ENCODE measurements at regions not wholly inside any gene's neighbourhood (a gene's known extent, or its start where the extent isn't known, plus 50 kb on each side); places are given as distances from the start of the nearest gene placed in this dataset.
A peak's percentile ranks its signal among the peaks of the same experiment; 100 is the strongest.

DNA sequence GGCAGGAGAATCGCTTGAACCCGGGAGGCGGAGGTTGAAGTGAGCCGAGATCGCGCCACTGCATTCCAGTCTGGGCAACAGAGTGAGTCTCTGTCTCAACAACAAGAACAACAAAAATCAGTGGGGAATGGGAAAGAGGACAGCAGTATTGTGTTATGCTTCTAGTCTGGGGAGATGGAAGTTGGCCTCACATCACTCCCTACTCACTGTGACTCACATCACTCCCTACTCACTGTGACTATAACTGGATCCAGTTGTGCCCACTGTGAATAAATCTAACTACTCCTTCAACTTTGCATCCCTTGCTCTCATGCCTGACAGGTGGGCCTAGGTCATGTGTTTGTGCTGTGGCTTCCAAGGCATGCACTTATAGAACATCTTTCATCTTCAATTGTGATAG is 285.4 kb upstream of the USP24 start:
- H3K9me3 Mint-ChIP-seq (ENCODE audit: unreplicated experiment) = no peaks in the 10 kb centered on the region
- no peak overlapping the region for H3K27ac Mint-ChIP-seq (ENCODE audit: unreplicated experiment)
- no peak overlapping the region for H3K4me3 Mint-ChIP-seq (ENCODE audit: unreplicated experiment)
- DNase-seq (ENCODE audit: low spot score) = no peak
- no peaks in the 10 kb centered on the region for H3K4me1 Mint-ChIP-seq (ENCODE audit: unreplicated experiment)
- no peaks in the 10 kb centered on the region for H3K36me3 Mint-ChIP-seq (ENCODE audit: low read depth, unreplicated experiment)
- no peaks in the 10 kb centered on the region for H3K27me3 Mint-ChIP-seq (ENCODE audit: unreplicated experiment)
- TF ChIP-seq, protein P1, sequence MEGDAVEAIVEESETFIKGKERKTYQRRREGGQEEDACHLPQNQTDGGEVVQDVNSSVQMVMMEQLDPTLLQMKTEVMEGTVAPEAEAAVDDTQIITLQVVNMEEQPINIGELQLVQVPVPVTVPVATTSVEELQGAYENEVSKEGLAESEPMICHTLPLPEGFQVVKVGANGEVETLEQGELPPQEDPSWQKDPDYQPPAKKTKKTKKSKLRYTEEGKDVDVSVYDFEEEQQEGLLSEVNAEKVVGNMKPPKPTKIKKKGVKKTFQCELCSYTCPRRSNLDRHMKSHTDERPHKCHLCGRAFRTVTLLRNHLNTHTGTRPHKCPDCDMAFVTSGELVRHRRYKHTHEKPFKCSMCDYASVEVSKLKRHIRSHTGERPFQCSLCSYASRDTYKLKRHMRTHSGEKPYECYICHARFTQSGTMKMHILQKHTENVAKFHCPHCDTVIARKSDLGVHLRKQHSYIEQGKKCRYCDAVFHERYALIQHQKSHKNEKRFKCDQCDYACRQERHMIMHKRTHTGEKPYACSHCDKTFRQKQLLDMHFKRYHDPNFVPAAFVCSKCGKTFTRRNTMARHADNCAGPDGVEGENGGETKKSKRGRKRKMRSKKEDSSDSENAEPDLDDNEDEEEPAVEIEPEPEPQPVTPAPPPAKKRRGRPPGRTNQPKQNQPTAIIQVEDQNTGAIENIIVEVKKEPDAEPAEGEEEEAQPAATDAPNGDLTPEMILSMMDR (IDR thresholded peaks at IDR 0.05; ENCODE audit: unreplicated experiment) = no peak

DNA sequence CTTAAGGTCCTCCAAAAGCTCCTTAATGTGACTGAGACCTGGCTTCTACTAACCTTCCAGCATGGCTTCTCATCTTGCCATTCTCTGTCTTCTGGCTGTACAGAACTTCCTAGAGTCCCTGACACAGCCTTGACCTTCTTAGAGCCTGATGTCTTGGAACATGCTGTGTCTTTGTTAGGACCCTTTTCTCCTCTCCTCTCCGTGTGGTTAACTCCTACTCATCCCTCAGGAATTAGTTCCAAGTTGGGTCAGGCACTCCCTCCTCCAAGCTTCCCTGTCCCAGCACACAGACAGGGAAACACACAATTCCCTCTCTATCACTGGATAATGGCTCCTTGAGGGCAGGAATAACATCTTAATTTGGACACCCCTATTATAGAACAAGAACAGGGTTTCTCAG is 275.4 kb upstream of the USP24 start:
- Mint-ChIP-seq H3K27me3 (ENCODE audit: unreplicated experiment) (no peaks in the 10 kb centered on the region), H3K36me3 (ENCODE audit: low read depth, unreplicated experiment) (no peaks in the 10 kb centered on the region), H3K27ac (ENCODE audit: unreplicated experiment) (no peak overlapping the region), H3K4me1 (ENCODE audit: unreplicated experiment) (no peaks in the 10 kb centered on the region), H3K9me3 (ENCODE audit: unreplicated experiment) (no peaks in the 10 kb centered on the region), H3K4me3 (ENCODE audit: unreplicated experiment) (no peak overlapping the region)
- TF ChIP-seq, protein P1 (IDR thresholded peaks at IDR 0.05; ENCODE audit: unreplicated experiment) = no peak
- no peak for DNase-seq (ENCODE audit: low spot score)

DNA sequence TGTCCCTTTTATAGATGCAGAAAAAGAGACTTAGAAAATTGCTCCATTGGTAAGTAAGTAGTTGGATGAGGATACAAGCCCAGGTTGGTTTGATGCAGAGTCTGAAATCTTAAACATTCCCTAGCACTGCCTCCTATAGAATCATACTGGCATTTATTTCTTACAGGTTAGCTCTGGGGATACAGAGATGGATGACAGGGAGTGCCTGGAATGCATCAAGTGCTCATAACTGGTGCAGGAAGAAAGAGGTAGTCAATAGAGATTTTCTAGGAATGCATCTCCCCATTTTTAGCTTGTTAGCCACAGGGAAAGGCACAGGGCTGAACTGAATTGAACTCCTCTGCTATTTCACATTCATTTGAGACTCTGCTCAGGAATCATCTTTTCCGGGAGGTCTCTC is 269.0 kb upstream of the USP24 start:
- Mint-ChIP-seq H3K4me3 (ENCODE audit: unreplicated experiment) (no peak overlapping the region), H3K36me3 (ENCODE audit: low read depth, unreplicated experiment) (no peaks in the 10 kb centered on the region), H3K27me3 (ENCODE audit: unreplicated experiment) (no peaks in the 10 kb centered on the region), H3K4me1 (ENCODE audit: unreplicated experiment) (no peaks in the 10 kb centered on the region), H3K27ac (ENCODE audit: unreplicated experiment) (no peak overlapping the region), H3K9me3 (ENCODE audit: unreplicated experiment) (no peaks in the 10 kb centered on the region)
- TF ChIP-seq, protein P1 (IDR thresholded peaks at IDR 0.05; ENCODE audit: unreplicated experiment) = no peak
- no peak for DNase-seq (ENCODE audit: low spot score)

DNA sequence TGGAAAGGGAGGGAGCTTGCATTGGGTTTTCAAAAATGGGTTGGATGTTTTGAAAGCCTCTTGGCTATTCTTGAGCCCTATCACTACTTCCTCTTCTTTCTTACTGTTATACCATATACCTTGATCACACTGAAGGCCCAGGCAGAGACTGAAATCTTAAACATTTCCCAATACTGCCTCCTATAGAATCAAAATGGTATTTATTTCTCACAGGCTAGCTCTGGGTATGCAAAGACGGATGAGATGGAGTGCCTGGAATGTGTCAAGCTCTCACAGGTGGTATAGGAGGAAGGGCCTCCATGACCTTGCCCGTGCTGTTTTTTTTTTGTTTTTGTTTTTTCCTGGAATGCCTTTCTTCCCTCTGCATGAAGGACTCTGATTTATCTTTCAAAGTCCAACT is 268.4 kb upstream of the USP24 start:
- TF ChIP-seq, protein P1 (IDR thresholded peaks at IDR 0.05; ENCODE audit: unreplicated experiment) = peak; percentile 54
- Mint-ChIP-seq H3K27ac (ENCODE audit: unreplicated experiment) (no peak overlapping the region), H3K4me3 (ENCODE audit: unreplicated experiment) (no peak overlapping the region), H3K9me3 (ENCODE audit: unreplicated experiment) (no peaks in the 10 kb centered on the region), H3K36me3 (ENCODE audit: low read depth, unreplicated experiment) (no peaks in the 10 kb centered on the region), H3K27me3 (ENCODE audit: unreplicated experiment) (no peaks in the 10 kb centered on the region), H3K4me1 (ENCODE audit: unreplicated experiment) (peaks cover 3% of the 10 kb centered on the region)
- DNase-seq (ENCODE audit: low spot score) = no peak

DNA sequence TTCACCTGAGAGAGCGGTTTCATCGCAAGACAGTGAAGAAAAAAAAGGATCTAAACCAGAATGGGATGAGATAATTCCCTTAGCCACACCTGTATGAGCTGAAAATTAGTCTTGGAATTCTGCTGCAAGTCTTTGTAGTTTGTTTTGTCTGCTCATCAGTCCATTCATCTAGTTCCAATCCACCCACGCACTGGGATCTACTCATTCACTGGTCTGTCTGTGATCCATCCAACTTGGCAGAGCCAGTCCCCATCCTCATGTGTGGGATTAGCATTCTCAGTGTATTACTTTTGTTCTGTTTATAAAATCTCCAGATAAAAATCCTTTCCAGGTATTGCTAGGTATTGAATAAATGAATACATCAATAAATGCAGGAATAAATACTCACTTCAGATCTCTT is 266.5 kb upstream of the USP24 start:
- Mint-ChIP-seq H3K27ac (ENCODE audit: unreplicated experiment) (no peak overlapping the region), H3K4me1 (ENCODE audit: unreplicated experiment) (peaks cover 8% of the 10 kb centered on the region), H3K27me3 (ENCODE audit: unreplicated experiment) (no peaks in the 10 kb centered on the region), H3K36me3 (ENCODE audit: low read depth, unreplicated experiment) (no peaks in the 10 kb centered on the region), H3K9me3 (ENCODE audit: unreplicated experiment) (no peaks in the 10 kb centered on the region), H3K4me3 (ENCODE audit: unreplicated experiment) (no peak overlapping the region)
- DNase-seq (ENCODE audit: low spot score) = no peak
- TF ChIP-seq, protein P1 (IDR thresholded peaks at IDR 0.05; ENCODE audit: unreplicated experiment) = no peak

Data from endothelial cell (in vitro differentiated cells).